Ramos (cell line): ENCODE measurements at regions not wholly inside any gene's neighbourhood (a gene's known extent, or its start where the extent isn't known, plus 50 kb on each side); places are given as distances from the start of the nearest gene placed in this dataset.
"Not testable (repeated sequence)": the region's sequence is repeated elsewhere in the genome, so short reads cannot be mapped to it uniquely, and the experiment has no call there.

Source experiments
- in situ Hi-C: fragments of 300-500 bp; cut with MboI; formaldehyde crosslinking; loops from one replicate; pipeline ENCODE4 v1.14.3; 2022; ENCODE audit warnings: low sequenced_read_pairs; ENCODE audit not compliant: unreplicated experiment

DNA sequence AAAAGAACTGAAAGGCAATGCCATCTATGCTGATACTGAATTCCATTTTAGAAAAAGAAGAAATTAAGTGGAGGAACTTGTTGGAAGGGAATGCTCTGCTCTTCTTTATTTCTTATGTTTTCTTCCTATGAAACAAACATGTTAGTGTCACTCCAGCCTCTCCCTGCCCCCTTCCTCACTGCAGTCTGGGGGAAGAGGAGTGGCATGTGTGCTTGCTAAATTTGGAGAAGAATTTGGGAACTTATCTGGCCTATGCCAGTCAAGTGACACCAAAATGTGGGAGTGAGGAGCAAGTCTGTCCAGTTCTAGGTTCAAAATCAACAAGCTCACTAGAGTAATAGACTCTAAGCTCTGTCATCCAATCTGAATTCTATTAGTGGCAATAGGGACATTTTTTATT, 214.6 kb downstream of the RBM26 start:
- in situ Hi-C loops: no loop called here

- in situ Hi-C loops: no loop called here
Observed at GRCh38 chr13:79190932-79191331, 215.1 kb downstream of the RBM26 start.

GRCh38 chr13:79187917-79188690, 218.0 kb downstream of the RBM26 start:
- in situ Hi-C loops: no loop called here

DNA sequence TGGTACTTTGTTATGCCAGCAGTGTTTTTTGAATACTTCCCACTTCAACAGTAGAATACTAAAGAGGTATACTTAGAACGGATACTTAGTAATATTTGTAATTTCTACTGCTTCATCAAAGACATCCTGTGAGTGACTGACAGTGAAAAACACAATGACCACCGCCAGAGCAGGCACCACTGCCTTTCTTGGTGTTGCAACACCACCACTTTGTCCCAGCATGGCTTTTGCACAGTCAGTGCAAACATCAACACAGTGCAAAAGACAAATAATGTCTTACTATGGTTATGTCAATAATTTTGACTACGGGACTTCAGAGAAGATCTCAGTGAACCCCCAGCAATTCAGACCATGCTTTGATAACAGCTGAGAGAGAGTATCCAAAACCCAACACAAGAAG, 220.5 kb downstream of the RBM26 start:
- in situ Hi-C loops: no loop called here

- in situ Hi-C loops: no loop called here
Observed at GRCh38 chr13:79183231-79183630, 222.8 kb downstream of the RBM26 start.

DNA sequence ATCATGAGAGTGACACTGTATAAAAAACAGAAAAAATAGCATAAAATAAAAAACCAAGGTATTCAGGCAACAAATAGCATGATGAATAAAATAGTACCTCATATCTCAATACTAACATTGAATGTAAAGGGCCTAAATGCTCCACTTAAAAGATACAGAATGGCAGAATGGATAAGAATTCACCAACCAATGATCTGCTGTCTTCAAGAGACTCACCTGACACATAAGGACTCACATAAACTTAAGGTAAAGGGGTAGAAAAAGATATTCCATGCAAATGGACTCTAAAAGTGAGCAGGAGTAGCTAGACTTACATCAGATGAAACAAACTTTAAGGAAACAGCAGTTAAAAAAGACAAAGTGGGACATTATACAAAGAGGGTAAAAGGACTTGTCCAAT, 232.4 kb downstream of the RBM26 start:
- in situ Hi-C loops: not testable (repeated sequence)

- in situ Hi-C loops: not testable (repeated sequence)
Observed at GRCh38 chr13:79172924-79173323, 233.1 kb downstream of the RBM26 start.

GRCh38 chr13:79171141-79172061, 234.7 kb downstream of the RBM26 start:
- in situ Hi-C loops: no loop called here

DNA sequence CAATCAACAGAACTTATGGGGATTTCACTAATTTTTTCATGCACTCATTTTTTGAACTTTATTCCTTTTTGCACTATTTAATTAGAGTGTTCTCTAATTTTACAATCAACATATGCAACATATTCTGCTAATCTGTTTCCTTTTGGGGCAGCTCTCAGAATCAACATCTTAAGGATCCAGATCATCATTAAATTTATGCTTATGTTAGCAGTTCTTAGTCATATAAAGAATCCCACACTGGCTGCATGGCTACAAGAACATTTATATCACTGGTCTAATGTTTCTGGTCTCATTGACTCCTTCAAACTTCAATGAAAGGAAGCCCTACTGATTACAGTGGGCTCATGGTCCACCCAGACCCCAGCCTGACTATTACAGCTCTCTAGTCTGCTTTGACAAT, 245.2 kb downstream of the RBM26 start:
- in situ Hi-C loops: no loop called here

DNA sequence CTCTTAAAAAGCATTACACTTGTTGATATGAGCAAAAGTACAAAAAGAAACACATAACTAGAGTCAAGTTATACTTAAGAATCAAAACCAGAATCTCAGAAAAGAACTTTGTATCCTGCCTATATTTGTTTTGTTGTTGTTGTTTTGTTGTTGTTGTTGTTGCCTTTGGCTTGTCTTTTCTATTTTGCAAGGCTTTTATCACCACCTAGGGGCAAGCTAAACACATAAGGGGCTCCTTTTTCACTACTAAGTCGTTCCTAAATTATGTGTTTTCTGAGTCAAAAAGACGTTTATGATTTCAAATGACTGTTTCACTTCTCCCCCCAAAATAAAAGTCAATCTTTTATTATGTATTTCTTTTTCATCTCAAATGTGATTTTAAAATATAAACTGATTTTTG, 250.2 kb downstream of the RBM26 start:
- in situ Hi-C loops: no loop called here

GRCh38 chr13:79149210-79149609, 256.8 kb downstream of the RBM26 start:
- in situ Hi-C loops: no loop called here

GRCh38 chr13:79141082-79141481, 265.0 kb downstream of the RBM26 start:
- in situ Hi-C loops: no loop called here

- in situ Hi-C loops: no loop called here
Observed at GRCh38 chr13:79128158-79128557, 277.9 kb downstream of the RBM26 start.

DNA sequence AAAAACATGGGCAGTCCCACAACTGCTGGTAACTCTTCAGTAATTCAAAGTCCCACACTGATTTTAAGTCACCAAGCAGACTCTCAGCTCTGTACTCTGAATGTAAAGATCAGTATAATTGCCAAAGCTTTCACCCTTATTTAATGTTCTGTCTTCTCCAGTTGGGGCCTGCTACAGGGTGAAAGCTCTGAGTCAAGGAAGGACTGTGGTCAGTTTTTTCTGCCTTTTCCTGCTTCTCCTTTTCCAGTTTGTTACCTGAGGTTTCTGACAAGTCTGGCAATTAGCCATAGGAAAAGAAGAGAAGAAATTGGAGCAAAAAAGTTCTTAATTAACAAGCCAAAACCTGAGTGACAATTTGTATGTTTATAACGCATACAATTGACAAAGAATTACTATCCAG, 279.3 kb downstream of the RBM26 start:
- in situ Hi-C loops: no loop called here

- in situ Hi-C loops: no loop called here
Observed at GRCh38 chr13:79124183-79124582, 281.9 kb downstream of the RBM26 start.

DNA sequence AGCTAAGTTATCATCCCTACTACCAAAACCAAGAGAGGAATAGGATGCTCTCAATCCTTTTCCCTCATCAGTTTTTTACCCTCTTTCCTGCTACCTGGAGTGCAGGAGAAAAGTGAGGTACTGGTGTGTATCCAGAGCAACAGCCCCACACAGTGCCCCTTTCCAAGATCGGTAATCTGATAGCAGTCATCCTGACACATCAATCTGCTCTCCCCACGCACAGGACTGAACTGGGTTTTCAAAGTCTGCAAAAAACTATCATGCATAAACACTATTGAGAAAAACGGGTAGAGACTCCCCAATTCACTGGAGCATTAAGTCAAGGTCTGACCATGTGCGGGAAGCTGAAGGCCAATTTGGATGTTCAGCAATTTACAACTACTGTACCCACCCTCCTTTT, 284.8 kb downstream of the RBM26 start:
- in situ Hi-C loops: no loop called here

- in situ Hi-C loops: no loop called here
Observed at GRCh38 chr13:79119578-79120107, 286.4 kb downstream of the RBM26 start.

GRCh38 chr13:79112016-79112415, 294.0 kb downstream of the RBM26 start:
- in situ Hi-C loops: no loop called here

- in situ Hi-C loops: no loop called here
Observed at GRCh38 chr13:79108914-79109643, 297.0 kb downstream of the RBM26 start.

GRCh38 chr13:79098596-79098995, 307.5 kb downstream of the RBM26 start:
- in situ Hi-C loops: no loop called here
